Breast epithelium (tissue), 4 donors: ENCODE measurements at regions not wholly inside any gene's neighbourhood (a gene's known extent, or its start where the extent isn't known, plus 50 kb on each side); places are given as distances from the start of the nearest gene placed in this dataset.

Experiments used
- DNase-seq, 2 donors: peaks; one replicate each; pipeline ENCODE4 v3.0.0-alpha.2; 2019; ENCODE audit warnings: low spot score in 2 of 2
- H3K27ac ChIP-seq, 2 donors: fragments of 200-600 bp; sonication (generic) in 1 of 2; one replicate each; pipeline ENCODE4 v1.5.1; 2016 to 2019; ENCODE audit warnings: mild to moderate bottlenecking in 1 of 2
- H3K27me3 ChIP-seq, 2 donors: fragments of 200-600 bp; sonication (generic) in 1 of 2; one replicate each; pipeline versions ENCODE4 v1.5.1 to v1.6.0; 2017 to 2019; ENCODE audit warnings: control low read depth in 1 of 2, mild to moderate bottlenecking in 1 of 2
- H3K36me3 ChIP-seq: fragments of 200-600 bp; one replicate; pipeline ENCODE4 v1.5.1; 2019
- H3K4me1 ChIP-seq, 2 donors: fragments of 200-600 bp; sonication (generic); one replicate each; pipeline ENCODE4 v1.5.1; 2016 to 2019; ENCODE audit warnings: control low read depth in 1 of 2
- H3K4me3 ChIP-seq, 3 donors: fragments of 200-600 bp; sonication (generic); 1 replicate in 2 of 3; 2 replicates in 1 of 3; pipeline ENCODE4 v1.5.1; 2016 to 2019; ENCODE audit warnings: mild to moderate bottlenecking in 3 of 3, moderate library complexity in 2 of 3
- H3K9me3 ChIP-seq, 2 donors: fragments of 200-600 bp; sonication (generic) in 1 of 2; one replicate each; pipeline ENCODE4 v1.5.1; 2016 to 2019; ENCODE audit warnings: control low read depth in 1 of 2
- CTCF ChIP-seq, 3 donors: fragments of 450-650 bp; IDR thresholded peaks; one replicate each; pipeline ENCODE4 v1.5.1; 2016 to 2017; ENCODE audit warnings: antibody characterized with exemption in 3 of 3, mild to moderate bottlenecking in 3 of 3, moderate library complexity in 3 of 3
- POLR2A ChIP-seq: fragments of 450-650 bp; IDR thresholded peaks from one replicate; pipeline ENCODE4 v1.6.1; 2016; ENCODE audit warnings: antibody characterized with exemption, mild to moderate bottlenecking, moderate library complexity
- POLR2AphosphoS5 ChIP-seq, 3 donors: sonication (generic); formaldehyde crosslinking; IDR thresholded peaks; one replicate each; pipeline ENCODE4 v1.6.1; 2017; ENCODE audit warnings: antibody characterized with exemption in 3 of 3
- intact Hi-C: fragments of 100-400 bp; cut with DNase I; formaldehyde crosslinking; loops from one replicate; pipeline ENCODE4 v1.15.1; 2023; ENCODE audit warnings: low total_unique reads

GRCh38 chr3:82005266-82005665, 243.8 kb upstream of the GBE1 start:
- H3K9me3 ChIP-seq: peaks cover 0 to 5% of the 10 kb centered on the region in 2 donors
- no peaks in the 10 kb centered on the region for H3K27me3 ChIP-seq
- intact Hi-C loops: no loop called here
- TF ChIP-seq POLR2A: no peak
- TF ChIP-seq CTCF (IDR thresholded peaks at IDR 0.05): no peak
- no peak for TF ChIP-seq POLR2AphosphoS5 (IDR thresholded peaks at IDR 0.05)
- H3K4me1 ChIP-seq: no peaks in the 10 kb centered on the region
- H3K36me3 ChIP-seq: no peaks in the 10 kb centered on the region
- no peak for DNase-seq
- no peak overlapping the region for H3K4me3 ChIP-seq
- no peak overlapping the region for H3K27ac ChIP-seq

- Histone ChIP-seq H3K27ac (no peak overlapping the region), H3K9me3 (peaks cover 0 to 5% of the 10 kb centered on the region in 2 donors), H3K4me3 (no peak overlapping the region), H3K27me3 (no peaks in the 10 kb centered on the region), H3K36me3 (no peaks in the 10 kb centered on the region), H3K4me1 (no peaks in the 10 kb centered on the region)
- no peak for TF ChIP-seq POLR2AphosphoS5 (IDR thresholded peaks at IDR 0.05)
- TF ChIP-seq POLR2A: no peak
- TF ChIP-seq CTCF (IDR thresholded peaks at IDR 0.05): no peak
- intact Hi-C loops: no loop called here
- DNase-seq: no peak
Measured at GRCh38 chr3:82004266-82004665, 242.8 kb upstream of the GBE1 start.

GRCh38 chr3:82002986-82003642, 241.7 kb upstream of the GBE1 start:
- H3K27ac ChIP-seq: no peak overlapping the region
- no peaks in the 10 kb centered on the region for H3K27me3 ChIP-seq
- TF ChIP-seq CTCF (IDR thresholded peaks at IDR 0.05): no peak
- no peak for TF ChIP-seq POLR2AphosphoS5 (IDR thresholded peaks at IDR 0.05)
- TF ChIP-seq POLR2A: no peak
- DNase-seq: no peak
- H3K9me3 ChIP-seq: peaks cover 0 to 5% of the 10 kb centered on the region in 2 donors
- intact Hi-C loops: no loop called here
- no peak overlapping the region for H3K4me3 ChIP-seq
- no peaks in the 10 kb centered on the region for H3K36me3 ChIP-seq
- no peaks in the 10 kb centered on the region for H3K4me1 ChIP-seq

- intact Hi-C loops: no loop called here
- Histone ChIP-seq H3K36me3 (no peaks in the 10 kb centered on the region), H3K9me3 (peaks cover 0 to 2% of the 10 kb centered on the region in 2 donors), H3K4me1 (no peaks in the 10 kb centered on the region), H3K27ac (no peak overlapping the region), H3K4me3 (no peak overlapping the region), H3K27me3 (no peaks in the 10 kb centered on the region)
- TF ChIP-seq CTCF (IDR thresholded peaks at IDR 0.05): no peak
- no peak for TF ChIP-seq POLR2A
- no peak for DNase-seq
Measured at GRCh38 chr3:82002491-82002890, 241.0 kb upstream of the GBE1 start.

GRCh38 chr3:82001276-82001923, 240.0 kb upstream of the GBE1 start:
- no peak for TF ChIP-seq POLR2AphosphoS5 (IDR thresholded peaks at IDR 0.05)
- no peak for TF ChIP-seq POLR2A
- no peak for TF ChIP-seq CTCF (IDR thresholded peaks at IDR 0.05)

More at GRCh38 chr3:82001276-82001923, 240.0 kb upstream of the GBE1 start:
- Histone ChIP-seq H3K27me3 (no peaks in the 10 kb centered on the region), H3K36me3 (no peaks in the 10 kb centered on the region), H3K27ac (no peak overlapping the region), H3K4me1 (no peaks in the 10 kb centered on the region), H3K9me3 (no peaks in the 10 kb centered on the region), H3K4me3 (no peak overlapping the region)
- DNase-seq: no peak
- intact Hi-C loops: no loop called here
